ENCODE measurements at regions not wholly inside any gene's neighbourhood (a gene's known extent, or its start where the extent isn't known, plus 50 kb on each side); places are given as distances from the start of the nearest gene placed in this dataset.

DNA sequence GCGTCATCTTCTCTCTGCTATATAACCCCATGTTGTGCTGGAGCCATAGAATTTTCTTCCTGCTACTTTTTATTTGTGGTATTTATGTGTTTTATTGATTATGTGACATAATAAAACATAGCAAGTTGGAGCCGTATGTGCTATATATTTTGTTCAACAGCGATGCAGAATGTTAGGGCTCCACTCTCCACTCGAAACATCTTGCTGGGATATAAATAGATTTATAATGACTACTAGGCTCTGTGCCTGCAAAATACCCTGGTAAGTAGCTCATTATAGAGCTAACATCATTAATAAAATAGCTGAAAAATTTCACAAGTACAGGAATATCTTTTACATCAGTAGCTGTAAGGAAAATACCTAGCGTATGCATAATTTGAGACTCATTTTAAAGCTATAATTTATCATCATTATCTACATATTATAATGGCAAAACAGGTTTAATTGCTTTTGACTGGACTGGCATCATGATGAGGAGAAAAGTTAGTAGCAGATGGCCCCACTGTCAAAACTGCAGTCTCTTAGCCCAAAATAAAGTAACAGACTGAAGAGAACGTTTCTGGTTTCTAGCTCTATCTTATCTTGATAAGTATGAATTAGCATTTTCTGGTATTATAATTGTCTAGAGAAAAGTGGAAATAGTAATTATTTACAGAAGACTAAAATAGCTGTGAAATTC, 263.0 kb downstream of the NEDD1 start:
- ATAC-seq (ENCODE audit: low read depth) (no peak), DNase-seq (no peak)
- Mint-ChIP-seq H3K4me1 (no peaks in the 10 kb centered on the region), H3K36me3 (no peaks in the 10 kb centered on the region), H3K27me3 (peaks cover 2% of the 10 kb centered on the region), H3K27ac (no peak overlapping the region), H3K4me3 (no peak overlapping the region), H3K9me3 (no peaks in the 10 kb centered on the region)
- POLR2A ChIA-PET, result no interaction called here

DNA sequence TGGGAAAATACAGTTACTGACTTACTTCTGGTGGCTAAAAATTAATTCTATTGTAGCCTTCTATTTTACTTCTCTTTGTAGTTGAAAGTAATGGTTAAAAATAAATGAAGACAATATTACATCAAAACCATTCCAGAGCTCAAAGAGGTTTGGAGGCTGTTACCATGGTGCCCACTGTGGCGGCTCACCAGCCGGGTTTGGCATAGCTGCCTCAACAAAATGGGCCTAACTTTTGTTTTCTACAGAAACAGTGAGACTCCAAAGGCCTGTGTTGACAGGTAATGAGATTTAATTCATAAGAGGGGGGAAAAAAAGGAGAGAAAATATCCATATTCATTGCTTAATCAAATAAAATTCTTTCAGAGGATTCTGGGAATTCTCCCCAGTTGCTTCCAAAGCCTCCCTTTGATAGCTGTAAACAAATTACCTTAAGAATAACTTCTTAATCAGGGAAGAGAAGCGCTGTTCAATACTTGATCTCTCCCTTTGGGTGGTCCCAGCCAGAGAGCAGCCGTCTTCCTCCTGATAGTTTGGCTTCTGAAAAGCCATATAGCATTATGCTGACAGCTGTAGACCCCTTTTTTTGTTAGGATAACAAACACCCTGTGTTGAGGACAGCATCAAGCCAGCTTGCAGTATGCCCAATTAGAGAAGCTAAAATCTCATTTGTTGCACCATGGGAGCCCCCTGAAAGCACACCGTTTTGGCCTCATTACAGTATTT, 266.8 kb downstream of the NEDD1 start:
- Mint-ChIP-seq H3K9me3 (no peaks in the 10 kb centered on the region), H3K27me3 (peaks cover 2% of the 10 kb centered on the region), H3K4me1 (no peaks in the 10 kb centered on the region), H3K36me3 (no peaks in the 10 kb centered on the region), H3K4me3 (no peak overlapping the region), H3K27ac (no peak overlapping the region)
- no peak for DNase-seq
- POLR2A ChIA-PET, result interaction anchor here (0.6 kb wide), 1 partner anchor 190 kb away, joined by 5 read pairs; no protein-coding TSS in a partner anchor
- no peak for ATAC-seq (ENCODE audit: low read depth)

DNA sequence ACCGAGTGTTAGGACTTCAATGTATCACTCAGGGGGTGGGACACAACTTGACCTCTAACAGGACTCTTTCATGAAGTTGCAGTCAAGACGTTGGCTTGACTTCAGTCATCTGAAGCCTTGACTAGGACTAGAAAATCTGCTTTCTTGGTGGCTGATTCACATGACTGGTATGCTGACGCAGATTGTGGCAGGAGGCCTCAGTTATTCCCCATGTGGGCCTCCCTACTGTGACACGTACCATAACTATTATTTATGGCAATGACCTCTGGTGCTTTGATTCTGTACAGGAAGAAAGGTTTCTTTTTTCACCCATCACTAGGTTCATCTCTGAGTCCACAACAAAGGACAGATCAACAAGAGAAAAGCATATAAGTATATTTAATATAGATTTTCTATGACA, 270.4 kb downstream of the NEDD1 start:
- H3K9me3 Mint-ChIP-seq, result no peaks in the 10 kb centered on the region
- H3K36me3 Mint-ChIP-seq, result no peaks in the 10 kb centered on the region
- H3K4me3 Mint-ChIP-seq, result no peak overlapping the region

DNA sequence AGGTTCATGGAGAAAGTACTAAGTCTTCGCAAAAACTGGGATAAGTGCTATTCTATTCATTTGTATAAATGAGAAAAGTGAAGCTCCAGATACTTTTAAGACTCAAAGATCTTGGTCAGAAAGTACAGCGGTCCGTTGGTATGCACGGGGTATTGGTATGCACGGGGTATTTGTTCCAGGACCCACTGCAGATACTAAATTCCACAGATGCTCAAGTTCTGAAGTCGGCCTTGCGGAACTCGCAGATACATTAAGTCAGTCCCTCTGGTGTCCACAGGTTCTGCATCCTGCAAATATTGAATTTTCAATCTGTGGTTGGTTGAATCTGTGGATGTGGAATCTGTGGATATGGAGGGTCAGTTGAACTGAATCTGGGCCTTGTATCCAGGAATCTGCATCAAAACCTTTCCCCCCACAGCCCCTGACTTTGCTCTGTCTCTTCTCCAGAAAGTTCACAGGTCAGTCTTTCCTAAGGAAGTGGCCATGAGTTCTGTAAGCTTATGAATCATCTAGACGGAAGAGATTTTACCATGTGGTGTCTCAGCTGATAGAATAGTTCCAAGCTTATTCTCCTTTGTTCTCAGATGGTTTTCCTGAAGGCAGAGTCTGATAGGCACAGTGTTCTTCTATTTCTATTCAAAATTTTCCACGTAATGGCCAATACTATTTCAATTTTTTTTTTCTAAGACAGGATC, 274.7 kb downstream of the NEDD1 start:
- no peaks in the 10 kb centered on the region for H3K36me3 Mint-ChIP-seq
- H3K9me3 Mint-ChIP-seq, result peaks cover 1% of the 10 kb centered on the region
- ATAC-seq (ENCODE audit: low read depth) (no peak), DNase-seq (no peak)
- no peaks in the 10 kb centered on the region for H3K4me1 Mint-ChIP-seq
- no peak overlapping the region for H3K27ac Mint-ChIP-seq
- POLR2A ChIA-PET, result no interaction called here
- no peaks in the 10 kb centered on the region for H3K27me3 Mint-ChIP-seq
- H3K4me3 Mint-ChIP-seq, result no peak overlapping the region

More for the DNA sequence above, 270.4 kb downstream of the NEDD1 start:
- H3K27me3 Mint-ChIP-seq, result no peaks in the 10 kb centered on the region
- DNase-seq, result no peak
- ATAC-seq (ENCODE audit: low read depth), result no peak
- no peak overlapping the region for H3K27ac Mint-ChIP-seq
- H3K4me1 Mint-ChIP-seq, result no peaks in the 10 kb centered on the region
- POLR2A ChIA-PET, result no interaction called here

DNA sequence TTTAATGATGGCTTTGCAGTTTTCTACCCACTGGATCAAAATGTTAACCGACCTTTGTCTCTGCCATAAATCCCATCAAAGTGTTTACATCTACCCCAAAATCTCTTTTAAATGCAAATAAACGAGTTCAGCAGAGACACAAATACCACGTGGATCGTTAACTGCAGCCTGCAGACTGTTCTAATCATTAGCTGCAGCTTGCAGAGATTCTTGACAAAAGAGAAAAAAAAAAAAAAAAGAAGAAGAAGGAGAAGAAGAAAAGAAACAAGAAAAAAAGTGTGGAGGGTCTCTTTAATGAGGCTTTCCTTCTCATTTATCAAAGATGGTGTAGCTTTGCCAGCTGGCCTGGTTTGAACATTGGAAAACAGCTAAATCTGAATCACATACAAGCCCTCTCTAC, 275.7 kb downstream of the NEDD1 start:
- H3K27ac Mint-ChIP-seq, result no peak overlapping the region
- no peak for ATAC-seq (ENCODE audit: low read depth)
- no peaks in the 10 kb centered on the region for H3K36me3 Mint-ChIP-seq
- H3K4me3 Mint-ChIP-seq, result no peak overlapping the region
- peaks cover 1% of the 10 kb centered on the region for H3K9me3 Mint-ChIP-seq
- no peaks in the 10 kb centered on the region for H3K27me3 Mint-ChIP-seq
- no peaks in the 10 kb centered on the region for H3K4me1 Mint-ChIP-seq
- DNase-seq, result no peak
- POLR2A ChIA-PET, result no interaction called here

DNA sequence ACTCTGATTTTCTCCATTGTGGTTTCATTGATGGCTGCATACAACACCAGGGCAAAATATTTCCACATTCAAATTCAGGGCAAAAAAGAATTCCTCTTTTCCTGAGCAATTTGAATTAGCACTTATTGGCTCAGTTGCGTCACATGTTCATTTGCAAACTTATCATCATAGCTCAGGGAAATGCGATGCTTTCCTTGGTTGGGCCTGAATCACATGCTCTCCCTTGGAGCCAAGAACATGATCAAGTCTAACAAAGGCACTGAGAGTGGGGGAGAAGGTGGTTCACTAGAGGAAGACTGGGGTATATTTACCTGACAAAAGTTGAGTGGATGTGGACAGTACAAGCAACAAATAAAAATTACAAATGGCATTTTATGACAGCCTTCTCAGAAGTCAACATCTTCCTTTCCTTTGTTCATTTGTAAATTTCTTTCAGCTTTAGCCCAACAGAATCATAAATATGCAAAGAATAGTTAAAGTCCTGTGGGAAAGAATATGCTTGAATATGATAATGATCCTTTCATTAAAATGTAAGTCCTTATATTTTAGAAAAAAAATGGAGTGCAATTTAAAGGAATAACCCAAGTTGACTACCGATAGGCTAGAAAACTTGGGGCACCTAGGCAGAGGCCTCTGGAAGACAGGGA, 277.2 kb downstream of the NEDD1 start:
- ATAC-seq (ENCODE audit: low read depth) (no peak), DNase-seq (no peak)
- no peak overlapping the region for H3K27ac Mint-ChIP-seq
- H3K4me1 Mint-ChIP-seq, result no peaks in the 10 kb centered on the region
- H3K9me3 Mint-ChIP-seq, result peaks cover 1% of the 10 kb centered on the region
- H3K27me3 Mint-ChIP-seq, result no peaks in the 10 kb centered on the region
- POLR2A ChIA-PET, result no interaction called here
- H3K36me3 Mint-ChIP-seq, result no peaks in the 10 kb centered on the region
- H3K4me3 Mint-ChIP-seq, result no peak overlapping the region

DNA sequence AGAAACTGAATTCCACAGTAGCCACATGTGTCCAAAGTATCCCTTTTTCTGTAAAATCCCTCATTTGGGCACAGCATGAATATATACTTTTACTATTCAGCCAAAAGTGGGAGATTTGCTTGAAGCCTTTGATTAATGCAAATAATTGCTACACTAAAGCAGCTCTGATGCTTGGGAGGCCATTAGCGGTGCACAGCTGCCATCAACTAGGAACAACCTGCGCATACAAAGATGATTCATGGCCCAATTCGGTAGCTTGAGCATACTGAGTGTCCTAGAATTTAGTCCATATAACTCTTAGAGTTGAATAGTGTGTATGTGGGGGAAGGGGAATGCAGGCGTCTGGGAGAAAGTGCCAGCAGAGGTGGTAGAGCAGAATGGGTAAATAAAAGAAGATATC, 277.0 kb upstream of the RMST start:
- POLR2A ChIA-PET, result no interaction called here

DNA sequence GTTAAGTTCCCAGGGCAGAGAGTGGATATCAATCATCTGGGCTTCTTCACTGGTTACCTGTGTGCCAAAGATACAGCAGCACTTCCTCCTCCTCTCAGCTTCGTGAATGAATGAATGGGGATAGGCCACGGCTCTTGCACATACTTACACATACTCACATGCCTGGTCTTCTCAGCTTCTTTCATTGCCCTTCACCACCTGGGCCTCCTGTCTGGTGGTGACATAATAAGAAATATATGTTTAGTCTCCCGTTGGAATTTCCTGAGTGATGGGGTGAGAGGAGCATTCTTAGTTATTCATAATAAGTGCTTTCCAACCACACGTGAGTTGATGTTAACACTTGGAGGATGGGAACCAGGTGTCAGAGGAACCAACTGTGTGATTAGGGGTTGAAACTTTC, 268.1 kb upstream of the RMST start:
- Mint-ChIP-seq H3K27ac (no peak overlapping the region), H3K4me3 (no peak overlapping the region), H3K27me3 (no peaks in the 10 kb centered on the region), H3K4me1 (no peaks in the 10 kb centered on the region), H3K9me3 (no peaks in the 10 kb centered on the region), H3K36me3 (no peaks in the 10 kb centered on the region)
- no peak for ATAC-seq (ENCODE audit: low read depth)
- POLR2A ChIA-PET, result no interaction called here
- DNase-seq, result no peak

More for the DNA sequence above, 277.0 kb upstream of the RMST start:
- Mint-ChIP-seq H3K27ac (peak overlapping the region; percentile 24), H3K36me3 (no peaks in the 10 kb centered on the region), H3K9me3 (peaks cover 1% of the 10 kb centered on the region), H3K4me3 (no peak overlapping the region), H3K4me1 (no peaks in the 10 kb centered on the region), H3K27me3 (no peaks in the 10 kb centered on the region)
- DNase-seq (no peak), ATAC-seq (ENCODE audit: low read depth) (no peak)

DNA sequence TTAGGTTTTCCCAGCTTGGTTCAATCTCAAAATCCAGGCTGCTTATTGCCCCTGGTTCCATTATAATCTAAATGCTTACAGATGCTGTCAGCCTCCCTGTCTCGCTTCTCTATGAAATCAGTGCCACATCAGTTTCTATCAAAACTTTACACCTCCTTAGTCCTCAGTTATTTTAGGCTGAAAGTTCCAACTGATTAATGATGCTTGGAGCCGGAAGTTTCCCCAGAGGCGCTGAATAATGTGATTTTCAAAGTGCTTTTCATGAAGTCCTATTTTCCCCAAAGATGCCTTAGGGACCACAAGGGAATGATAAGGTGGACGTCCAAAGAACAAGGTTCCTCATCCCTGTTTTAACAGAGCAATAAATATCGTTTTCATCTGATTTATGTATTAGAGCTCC, 262.4 kb upstream of the RMST start:
- no peaks in the 10 kb centered on the region for H3K4me1 Mint-ChIP-seq
- POLR2A ChIA-PET, result no interaction called here
- H3K27me3 Mint-ChIP-seq, result no peaks in the 10 kb centered on the region
- H3K9me3 Mint-ChIP-seq, result no peaks in the 10 kb centered on the region
- no peak overlapping the region for H3K27ac Mint-ChIP-seq
- no peak for ATAC-seq (ENCODE audit: low read depth)
- no peaks in the 10 kb centered on the region for H3K36me3 Mint-ChIP-seq
- DNase-seq, result no peak
- H3K4me3 Mint-ChIP-seq, result no peak overlapping the region

DNA sequence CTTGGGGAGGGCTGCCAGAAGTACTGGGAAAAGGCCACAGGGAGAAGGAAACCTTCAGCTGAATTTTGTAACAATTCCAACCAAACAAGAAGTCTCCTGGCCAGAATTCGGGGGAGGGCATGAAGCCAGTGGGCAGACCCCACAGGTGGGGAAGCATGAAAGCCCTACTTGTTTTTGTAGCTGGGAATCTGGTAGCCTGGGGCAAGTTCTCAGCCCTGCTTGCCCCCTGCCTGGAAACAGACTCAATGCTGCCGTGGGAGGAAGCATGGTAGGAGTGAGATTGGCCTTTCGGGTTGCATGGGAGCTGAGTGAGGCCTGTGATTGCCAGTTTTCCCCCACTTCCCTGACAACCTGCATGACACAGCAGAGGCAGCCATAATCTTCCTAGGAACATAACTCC, 259.2 kb upstream of the RMST start:
- Mint-ChIP-seq H3K27ac (no peak overlapping the region), H3K36me3 (no peaks in the 10 kb centered on the region), H3K4me1 (no peaks in the 10 kb centered on the region), H3K9me3 (no peaks in the 10 kb centered on the region), H3K4me3 (no peak overlapping the region), H3K27me3 (no peaks in the 10 kb centered on the region)
- ATAC-seq (ENCODE audit: low read depth) (no peak), DNase-seq (no peak)
- POLR2A ChIA-PET, result no interaction called here

DNA sequence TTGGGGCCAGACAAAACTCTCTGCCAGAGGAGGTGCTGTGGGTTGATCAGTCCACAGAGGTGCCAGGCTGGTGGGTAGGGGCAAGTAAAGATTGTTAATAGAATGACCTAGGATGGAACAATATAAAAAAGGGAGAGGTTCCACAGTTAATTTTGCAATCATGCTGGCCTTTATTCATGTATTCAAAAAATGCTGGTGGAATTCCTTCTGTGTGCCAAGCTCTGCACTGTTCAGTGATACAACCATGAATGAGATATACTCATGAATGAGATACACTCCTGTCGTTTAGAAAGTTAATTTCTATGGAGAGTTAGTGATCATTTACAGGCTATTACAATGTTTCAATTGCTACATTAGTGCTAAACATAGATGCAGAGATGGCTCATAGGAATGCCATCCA, 252.6 kb upstream of the RMST start:
- no peak overlapping the region for H3K27ac Mint-ChIP-seq
- POLR2A ChIA-PET, result no interaction called here
- DNase-seq, result no peak
- H3K27me3 Mint-ChIP-seq, result no peaks in the 10 kb centered on the region
- no peak overlapping the region for H3K4me3 Mint-ChIP-seq
- H3K36me3 Mint-ChIP-seq, result no peaks in the 10 kb centered on the region
- H3K9me3 Mint-ChIP-seq, result peaks cover 1% of the 10 kb centered on the region
- ATAC-seq (ENCODE audit: low read depth), result no peak
- no peaks in the 10 kb centered on the region for H3K4me1 Mint-ChIP-seq

DNA sequence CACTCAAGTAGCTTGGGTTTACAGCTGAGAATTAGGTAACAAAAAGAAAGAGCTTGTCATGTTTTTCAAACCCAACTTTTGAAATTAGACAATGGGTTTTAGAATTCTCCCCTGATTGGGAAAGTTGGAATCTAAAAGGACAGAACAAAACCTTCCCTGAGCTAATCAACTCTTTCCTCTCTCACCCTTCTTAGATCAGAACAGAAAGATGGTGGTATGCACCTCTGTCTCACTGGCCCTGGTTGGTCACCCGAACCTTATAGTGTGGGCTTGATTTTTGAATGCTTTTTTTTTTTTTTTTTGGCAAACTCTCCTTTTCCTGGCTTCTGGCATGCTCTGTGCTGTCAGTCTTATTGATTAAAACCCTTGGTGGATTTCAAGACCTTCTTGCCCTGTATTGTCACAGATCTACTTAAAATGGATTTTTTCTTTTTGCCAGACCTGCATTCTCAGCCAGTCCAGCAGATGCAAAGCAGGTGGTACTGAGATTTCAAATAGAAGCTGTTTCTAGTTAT, 251.1 kb upstream of the RMST start:
- ATAC-seq (ENCODE audit: low read depth), result no peak
- Mint-ChIP-seq H3K4me1 (no peaks in the 10 kb centered on the region), H3K36me3 (no peaks in the 10 kb centered on the region), H3K27ac (no peak overlapping the region), H3K4me3 (no peak overlapping the region), H3K27me3 (no peaks in the 10 kb centered on the region), H3K9me3 (peaks cover 1% of the 10 kb centered on the region)
- DNase-seq, result no peak
- POLR2A ChIA-PET, result no interaction called here

DNA sequence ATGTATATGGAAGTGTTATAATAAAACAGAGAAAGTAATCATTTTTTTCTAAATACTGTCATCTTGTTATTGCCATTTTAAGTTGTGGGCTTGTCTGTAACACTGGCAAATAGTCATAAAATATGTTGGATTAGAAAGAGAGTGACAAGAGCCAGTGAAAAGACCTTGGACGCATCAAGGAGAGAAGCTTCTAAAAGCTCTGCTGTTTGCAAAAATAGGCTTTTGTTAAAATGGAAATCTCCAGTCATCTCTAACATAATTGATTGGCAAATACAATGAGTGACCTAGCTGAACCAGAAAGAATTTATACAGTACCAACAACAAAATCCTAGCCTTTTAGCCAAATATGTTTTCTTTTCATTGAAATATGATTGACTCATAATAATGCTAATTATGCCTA, 245.8 kb upstream of the RMST start:
- no peak for ATAC-seq (ENCODE audit: low read depth)
- H3K4me3 Mint-ChIP-seq, result no peak overlapping the region
- no peak overlapping the region for H3K27ac Mint-ChIP-seq
- H3K36me3 Mint-ChIP-seq, result no peaks in the 10 kb centered on the region
- H3K9me3 Mint-ChIP-seq, result no peaks in the 10 kb centered on the region
- H3K4me1 Mint-ChIP-seq, result no peaks in the 10 kb centered on the region
- POLR2A ChIA-PET, result no interaction called here
- H3K27me3 Mint-ChIP-seq, result no peaks in the 10 kb centered on the region
- no peak for DNase-seq
